ENCODE measurements at regions not wholly inside any gene's neighbourhood (a gene's known extent, or its start where the extent isn't known, plus 50 kb on each side); places are given as distances from the start of the nearest gene placed in this dataset.

GRCh38 chr7:155205368-155206317 lies 92.0 kb upstream of the INSIG1 start:
- DNase-seq: peak; percentile 98
- no peak for TF ChIP-seq CTCF (IDR thresholded peaks at IDR 0.05)
- peak overlapping the region; percentile 98 for H3K27ac Mint-ChIP-seq
- peaks cover 4% of the 10 kb centered on the region for H3K27me3 Mint-ChIP-seq (ENCODE audit: insufficient read depth)
- peaks cover 9% of the 10 kb centered on the region for H3K36me3 Mint-ChIP-seq (ENCODE audit: low read depth)
- H3K4me1 Mint-ChIP-seq (ENCODE audit: low read depth): peaks cover 34% of the 10 kb centered on the region
- peak overlapping the region; percentile 81 for H3K4me3 Mint-ChIP-seq
- peaks cover 14% of the 10 kb centered on the region for H3K9me3 Mint-ChIP-seq

GRCh38 chr7:155206318-155207020 lies 91.2 kb upstream of the INSIG1 start:
- peaks cover 34% of the 10 kb centered on the region for H3K4me1 Mint-ChIP-seq (ENCODE audit: low read depth)
- peak overlapping the region; percentile 66 for H3K4me3 Mint-ChIP-seq
- H3K27ac Mint-ChIP-seq: peak overlapping the region; percentile 98

GRCh38 chr7:155207326-155208002 lies 90.2 kb upstream of the INSIG1 start:
- H3K4me1 Mint-ChIP-seq (ENCODE audit: low read depth): peaks cover 34% of the 10 kb centered on the region
- no peak for DNase-seq
- peaks cover 14% of the 10 kb centered on the region for H3K9me3 Mint-ChIP-seq
- no peak for TF ChIP-seq CTCF (IDR thresholded peaks at IDR 0.05)
- H3K27me3 Mint-ChIP-seq (ENCODE audit: insufficient read depth): peaks cover 1% of the 10 kb centered on the region
- H3K27ac Mint-ChIP-seq: no peak overlapping the region; the same call in 1 of the 2 replicates
- H3K36me3 Mint-ChIP-seq (ENCODE audit: low read depth): peaks cover 9% of the 10 kb centered on the region
- H3K4me3 Mint-ChIP-seq: no peak overlapping the region

More at GRCh38 chr7:155206318-155207020, 91.2 kb upstream of the INSIG1 start:
- Mint-ChIP-seq H3K9me3 (peaks cover 14% of the 10 kb centered on the region), H3K36me3 (ENCODE audit: low read depth) (peaks cover 9% of the 10 kb centered on the region), H3K27me3 (ENCODE audit: insufficient read depth) (peaks cover 4% of the 10 kb centered on the region)
- no peak for TF ChIP-seq CTCF (IDR thresholded peaks at IDR 0.05)
- DNase-seq: peak; percentile 28

GRCh38 chr7:155208681-155209477 lies 88.8 kb upstream of the INSIG1 start:
- H3K4me1 Mint-ChIP-seq (ENCODE audit: low read depth): peaks cover 42% of the 10 kb centered on the region
- peak overlapping the region; percentile 42; the same call in 1 of the 2 replicates for H3K27ac Mint-ChIP-seq
- H3K4me3 Mint-ChIP-seq: no peak overlapping the region
- peaks cover 1% of the 10 kb centered on the region for H3K27me3 Mint-ChIP-seq (ENCODE audit: insufficient read depth)
- peak; percentile 5 for DNase-seq
- no peak for TF ChIP-seq CTCF (IDR thresholded peaks at IDR 0.05)
- peaks cover 9% of the 10 kb centered on the region for H3K36me3 Mint-ChIP-seq (ENCODE audit: low read depth)
- peaks cover 14% of the 10 kb centered on the region for H3K9me3 Mint-ChIP-seq
